GF-D8 (cell line): ENCODE measurements at regions not wholly inside any gene's neighbourhood (a gene's known extent, or its start where the extent isn't known, plus 50 kb on each side); places are given as distances from the start of the nearest gene placed in this dataset.

Experiments
- DNase-seq: peaks from one replicate; lab custom pipeline; 2025; lab: John Stamatoyannopoulos, UW

DNA sequence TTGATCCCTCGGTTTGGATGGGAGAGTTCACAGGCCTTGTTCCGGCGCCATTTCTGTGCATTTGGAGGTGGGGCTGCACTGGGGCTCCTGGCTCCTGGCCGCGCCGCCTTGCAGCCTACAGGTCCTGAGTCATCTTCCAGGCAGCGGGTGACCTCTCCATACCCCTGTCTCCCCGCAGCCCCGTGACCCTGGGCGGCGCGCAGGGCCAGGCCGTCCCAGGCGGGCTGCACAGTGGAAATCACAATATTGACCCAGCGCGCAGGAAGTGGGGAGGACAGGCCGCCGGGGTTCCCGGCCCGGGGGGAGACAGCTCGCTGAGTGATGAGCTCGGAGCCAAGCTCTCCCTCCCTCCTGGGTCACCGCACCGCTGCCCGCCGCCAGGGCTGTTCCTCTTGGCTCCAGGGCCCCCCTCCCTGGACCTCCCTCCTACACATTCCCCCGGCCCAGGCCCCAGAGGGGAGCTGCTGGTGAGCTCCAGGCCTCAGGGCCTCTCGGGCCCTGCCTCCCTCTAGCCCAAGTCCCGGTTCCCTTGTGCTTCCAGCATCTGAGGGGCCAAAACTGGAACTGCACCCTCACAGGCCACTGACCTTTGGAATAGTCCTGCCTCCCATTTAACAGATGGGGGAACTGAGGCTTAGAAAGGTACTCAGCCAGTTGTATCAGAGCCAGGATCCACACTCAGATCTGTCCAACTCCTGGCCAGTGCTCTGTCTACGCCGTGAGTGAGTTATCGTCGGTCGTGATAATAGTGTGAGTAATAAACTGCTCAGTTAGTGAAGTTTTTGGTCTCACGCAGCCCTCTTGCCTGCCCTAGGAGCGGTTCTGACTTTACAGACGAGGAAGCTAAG, 142.9 kb upstream of the WNT4 start:
- DNase-seq = no peak

DNA sequence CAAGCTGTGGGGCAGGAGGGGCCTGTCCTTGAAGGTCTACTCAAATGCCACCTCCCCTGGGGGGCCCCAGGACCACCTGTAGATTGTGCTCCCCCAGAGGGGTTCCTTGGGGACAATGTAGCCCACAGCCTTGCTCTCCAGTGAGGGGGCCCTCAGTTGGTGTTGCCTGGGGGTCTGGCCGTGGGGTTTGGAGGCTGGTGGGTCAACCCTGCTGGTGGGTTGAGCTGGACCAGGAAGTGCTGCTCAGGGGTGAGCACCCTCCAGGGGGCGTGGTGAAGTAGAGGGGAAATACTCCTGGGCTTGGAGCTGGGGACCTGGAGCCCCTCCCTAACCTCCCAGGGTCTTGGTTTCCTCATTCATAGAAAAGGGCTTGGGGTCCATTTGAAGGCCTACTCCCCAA, 143.6 kb upstream of the WNT4 start:
- DNase-seq = no peak

- no peak for DNase-seq
These were observed 144.4 kb upstream of the WNT4 start for GRCh38 chr1:22287273-22287672.

DNA sequence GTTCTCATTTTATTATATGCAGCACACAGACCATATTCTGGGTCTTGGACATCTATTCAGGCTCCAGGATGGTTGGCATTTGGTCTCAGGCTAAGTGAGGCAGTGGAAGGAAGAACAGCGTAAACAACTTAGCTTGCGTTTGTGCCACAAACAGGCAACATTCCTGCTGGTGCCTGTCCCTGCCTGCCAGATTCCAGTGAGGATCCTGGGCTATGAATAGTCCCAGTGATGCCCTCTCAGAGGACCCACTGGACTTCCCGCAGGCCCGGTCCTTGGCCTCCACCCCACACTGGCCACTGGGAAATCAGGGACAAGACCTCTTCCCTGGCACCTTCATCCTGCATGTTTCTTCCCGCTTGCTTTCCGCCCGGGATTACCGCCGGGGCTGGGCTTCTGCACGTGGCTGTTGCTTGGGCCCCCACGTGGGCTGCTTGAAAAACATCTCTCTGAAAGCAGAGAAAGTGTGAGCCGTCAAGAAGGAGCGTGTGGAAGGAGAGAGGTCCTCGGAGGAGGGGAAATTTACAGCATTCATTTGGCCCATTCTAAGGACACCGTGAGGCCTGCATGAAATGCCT, 145.1 kb upstream of the WNT4 start:
- no peak for DNase-seq

GRCh38 chr1:22288593-22289241, 145.8 kb upstream of the WNT4 start:
- no peak for DNase-seq

GRCh38 chr1:22289307-22289995, 146.6 kb upstream of the WNT4 start:
- no peak for DNase-seq

- no peak for DNase-seq
These were observed 147.3 kb upstream of the WNT4 start for GRCh38 chr1:22290157-22290556.

DNA sequence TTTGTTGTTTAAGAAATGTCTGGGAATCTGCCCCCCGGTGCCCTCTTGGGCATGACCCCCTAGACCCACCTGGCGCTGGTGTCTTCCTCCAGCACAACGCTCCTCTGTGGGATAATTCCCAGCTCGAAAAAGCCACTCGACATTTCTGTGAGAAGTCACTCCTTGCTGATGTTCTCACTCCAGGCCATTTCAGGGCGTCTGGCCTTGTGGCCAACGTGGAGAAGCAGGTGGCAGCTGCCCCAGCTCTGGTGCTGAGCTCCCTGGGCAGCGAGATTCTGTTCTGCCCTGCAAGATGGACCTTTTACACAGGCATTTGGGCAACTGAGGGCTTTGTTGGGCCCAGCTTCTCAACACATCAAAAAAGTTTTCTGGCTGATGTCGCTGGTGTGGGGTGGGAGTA, 147.7 kb upstream of the WNT4 start:
- DNase-seq = no peak

GRCh38 chr1:22291057-22291456, 148.2 kb upstream of the WNT4 start:
- no peak for DNase-seq

- no peak for DNase-seq
These were observed 148.6 kb upstream of the WNT4 start for GRCh38 chr1:22291494-22291893.

- DNase-seq = no peak
These were observed 149.3 kb upstream of the WNT4 start for GRCh38 chr1:22292011-22292788.

GRCh38 chr1:22295396-22295795, 152.5 kb upstream of the WNT4 start:
- no peak for DNase-seq

- no peak for DNase-seq
These were observed 153.0 kb upstream of the WNT4 start for GRCh38 chr1:22295856-22296255.

DNA sequence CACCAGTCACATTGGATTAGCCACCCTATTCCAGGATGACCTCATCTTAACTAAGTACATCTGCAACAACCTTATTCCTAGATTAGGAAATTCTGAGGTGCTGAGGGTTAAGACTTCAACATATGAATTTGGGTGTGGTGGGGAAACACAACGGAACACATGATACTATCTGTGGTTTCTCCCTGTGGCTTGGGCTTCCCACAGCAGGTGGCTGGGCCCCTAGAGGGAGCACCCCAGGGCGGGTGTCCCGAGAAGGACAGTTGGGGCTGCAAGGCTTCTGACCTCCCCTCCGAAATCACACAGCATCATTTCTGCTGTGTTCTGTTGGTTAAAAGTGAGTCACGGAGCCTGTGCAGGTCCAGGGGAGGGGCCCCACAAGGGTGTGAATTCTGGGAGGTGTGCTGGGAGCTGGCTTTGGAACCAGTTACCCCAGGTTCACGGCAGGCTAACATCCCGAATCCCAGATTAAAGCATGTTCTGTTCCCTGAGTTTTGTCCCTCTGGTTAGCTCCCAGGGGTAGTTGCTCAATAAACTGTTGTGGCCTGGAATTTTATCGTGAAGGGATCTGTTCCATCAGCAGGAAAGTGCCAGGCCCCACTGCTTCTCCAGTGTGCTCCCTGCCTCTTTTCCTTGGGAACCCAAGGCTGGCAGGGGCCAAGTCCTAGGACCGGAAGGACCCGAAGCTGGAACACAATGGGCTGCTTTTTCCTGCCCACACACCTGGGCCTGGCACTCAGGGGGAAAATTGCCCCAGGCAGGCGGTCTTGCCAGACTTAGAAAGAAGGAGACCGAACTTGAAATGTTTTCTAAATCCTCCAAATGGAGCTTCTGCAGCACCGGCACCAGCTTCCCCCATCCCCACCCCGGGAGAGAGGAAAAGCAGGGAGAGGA, 154.0 kb upstream of the WNT4 start:
- peak; percentile 19 for DNase-seq

DNA sequence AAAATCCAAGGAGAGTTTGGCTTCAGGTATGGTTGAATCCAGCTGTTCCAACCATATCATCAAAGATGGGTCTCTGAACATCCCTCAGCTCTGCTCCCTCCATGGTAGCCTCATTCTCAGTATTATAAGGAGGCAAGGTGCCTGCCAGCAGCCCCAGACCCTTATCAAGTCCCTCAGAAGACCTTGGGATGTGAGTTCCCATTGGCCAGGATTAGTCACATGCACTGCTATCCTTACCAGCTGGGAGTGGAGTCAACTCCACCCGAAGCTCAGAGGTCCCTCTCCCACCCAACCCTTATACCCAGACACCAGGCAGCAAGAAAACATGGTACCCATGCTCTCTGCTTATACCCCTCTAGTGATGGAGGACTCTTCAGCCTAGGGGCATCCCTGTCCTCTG, 153.7 kb upstream of the ZBTB40 start:
- DNase-seq = no peak

GRCh38 chr1:22303816-22304215, 147.8 kb upstream of the ZBTB40 start:
- DNase-seq = no peak

- DNase-seq = no peak
These were observed 142.1 kb upstream of the ZBTB40 start for GRCh38 chr1:22309572-22309971.

- DNase-seq = no peak
These were observed 140.2 kb upstream of the ZBTB40 start for GRCh38 chr1:22311461-22311860.

GRCh38 chr1:22313321-22313720, 138.3 kb upstream of the ZBTB40 start:
- DNase-seq = no peak

DNA sequence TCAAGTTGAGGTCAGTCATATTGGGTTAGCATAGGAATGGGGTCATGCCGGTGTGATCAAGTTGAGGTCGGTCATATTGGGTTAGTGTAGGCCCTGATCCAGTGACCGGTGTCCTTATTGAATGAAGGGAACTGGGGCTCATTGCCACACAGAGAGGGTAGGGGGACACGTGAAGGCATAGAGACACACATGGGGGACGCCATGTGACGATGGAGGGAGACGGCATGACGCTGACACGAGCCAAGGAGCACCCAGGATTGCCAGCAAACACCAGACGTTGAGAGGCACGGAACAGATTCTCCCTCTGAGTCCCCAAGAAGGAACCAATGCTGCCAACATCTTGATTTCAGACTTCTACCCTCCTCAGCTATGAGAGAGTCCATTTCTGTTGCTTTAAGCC, 136.9 kb upstream of the ZBTB40 start:
- DNase-seq = no peak
